GM21717 (cell line): ENCODE measurements at regions not wholly inside any gene's neighbourhood (a gene's known extent, or its start where the extent isn't known, plus 50 kb on each side); places are given as distances from the start of the nearest gene placed in this dataset.
"Not testable (repeated sequence)": the region's sequence is repeated elsewhere in the genome, so short reads cannot be mapped to it uniquely, and the experiment has no call there.

ENCODE experiments used
- ATAC-seq: cut with Tn5 transposase; IDR thresholded peaks from one replicate; pipeline ENCODE4 v1.9.1; 2021; ENCODE audit warnings: mild to moderate bottlenecking, moderate library complexity; ENCODE audit not compliant: unreplicated experiment

- ATAC-seq = not testable (repeated sequence)
These were observed 116.3 kb upstream of the CARD11 start for GRCh38 chr7:3159926-3160325.

- ATAC-seq = no peak
These were observed 118.6 kb upstream of the CARD11 start for GRCh38 chr7:3162289-3162688.

GRCh38 chr7:3162798-3163197 is 119.1 kb upstream of the CARD11 start:
- ATAC-seq = not testable (repeated sequence)

GRCh38 chr7:3164380-3164792 is 120.7 kb upstream of the CARD11 start:
- no peak for ATAC-seq

GRCh38 chr7:3165681-3166580 is 122.3 kb upstream of the CARD11 start:
- no peak for ATAC-seq

- no peak for ATAC-seq
These were observed 123.9 kb upstream of the CARD11 start for GRCh38 chr7:3167551-3167950.

GRCh38 chr7:3168370-3168769 is 124.7 kb upstream of the CARD11 start:
- no peak for ATAC-seq

- no peak for ATAC-seq
These were observed 125.2 kb upstream of the CARD11 start for GRCh38 chr7:3168869-3169268.

- ATAC-seq = no peak
These were observed 128.2 kb upstream of the SDK1 start for GRCh38 chr7:3172768-3173280.

- no peak for ATAC-seq
These were observed 126.4 kb upstream of the SDK1 start for GRCh38 chr7:3174515-3175284.

- no peak for ATAC-seq
These were observed 125.7 kb upstream of the SDK1 start for GRCh38 chr7:3175285-3175902.

- no peak for ATAC-seq
These were observed 124.7 kb upstream of the SDK1 start for GRCh38 chr7:3176112-3177000.

GRCh38 chr7:3177271-3177670 is 123.8 kb upstream of the SDK1 start:
- no peak for ATAC-seq

GRCh38 chr7:3179456-3179855 is 121.6 kb upstream of the SDK1 start:
- no peak for ATAC-seq

- no peak for ATAC-seq
These were observed 120.4 kb upstream of the SDK1 start for GRCh38 chr7:3180604-3181003.

GRCh38 chr7:3182055-3182454 is 119.0 kb upstream of the SDK1 start:
- not testable (repeated sequence) for ATAC-seq

GRCh38 chr7:3187444-3188040 is 113.5 kb upstream of the SDK1 start:
- ATAC-seq = no peak

GRCh38 chr7:3188946-3189345 is 112.1 kb upstream of the SDK1 start:
- ATAC-seq = no peak

- no peak for ATAC-seq
These were observed 109.5 kb upstream of the SDK1 start for GRCh38 chr7:3191548-3191947.

GRCh38 chr7:3192669-3193068 is 108.4 kb upstream of the SDK1 start:
- no peak for ATAC-seq
